Fibroblast of villous mesenchyme (primary cell): ENCODE measurements at regions not wholly inside any gene's neighbourhood (a gene's known extent, or its start where the extent isn't known, plus 50 kb on each side); places are given as distances from the start of the nearest gene placed in this dataset.

Experiments used
- DNase-seq: peaks from one replicate; pipeline ENCODE4 v3.0.0-alpha.2; 2010; ENCODE audit warnings: low read depth
- H3K4me3 ChIP-seq: 2 replicates; pipeline ENCODE4 v1.5.1; 2011; ENCODE audit warnings: low read depth, mild to moderate bottlenecking, low read length
- CTCF ChIP-seq: IDR thresholded peaks from 2 replicates; pipeline ENCODE4 v1.5.1; 2012; ENCODE audit warnings: low read depth, mild to moderate bottlenecking, low read length; ENCODE audit not compliant: insufficient read depth

GRCh38 chr5:155761502-155761901, 565.5 kb upstream of the SGCD start:
- no peak for TF ChIP-seq CTCF
- DNase-seq = no peak
- no peak overlapping the region for H3K4me3 ChIP-seq

DNA sequence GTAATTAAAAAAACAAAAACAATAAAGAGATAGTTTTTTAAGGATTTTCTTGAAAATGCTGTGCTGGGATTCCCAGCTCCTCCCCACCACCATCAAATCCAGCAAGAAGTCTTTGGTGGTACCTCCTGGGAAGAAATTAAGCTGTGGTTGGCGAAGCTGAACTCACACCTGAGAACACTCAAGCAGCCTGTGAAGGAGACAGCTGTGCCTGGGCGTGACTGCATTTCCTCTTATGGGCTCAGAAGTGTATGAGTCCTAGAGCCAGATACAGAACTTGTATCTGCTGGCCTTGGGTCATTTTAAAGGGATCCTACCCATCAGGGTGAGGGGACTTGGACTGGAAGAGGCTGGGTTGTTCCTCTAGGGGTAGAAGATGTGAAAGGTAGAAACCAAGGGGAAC, 561.2 kb upstream of the SGCD start:
- no peak for DNase-seq
- no peak overlapping the region for H3K4me3 ChIP-seq
- no peak for TF ChIP-seq CTCF

DNA sequence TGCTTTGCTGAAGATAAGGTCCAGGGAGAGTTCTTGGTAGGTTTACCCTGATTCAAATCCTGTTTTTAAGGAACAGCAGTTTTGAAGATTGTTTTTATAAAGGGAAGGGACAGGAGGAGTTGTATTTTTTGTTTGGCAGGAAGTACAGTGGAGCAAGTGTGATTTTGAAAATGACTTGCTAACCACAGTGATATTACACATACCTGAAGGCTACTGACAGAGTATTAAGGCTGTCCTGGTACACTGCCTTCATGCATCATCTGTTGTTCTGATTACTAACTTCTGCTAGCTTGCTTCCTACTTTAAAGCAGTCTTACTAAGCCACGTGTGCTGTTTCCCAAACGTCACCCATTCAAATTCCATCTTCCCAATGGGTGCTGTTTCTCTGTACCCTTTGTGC, 559.5 kb upstream of the SGCD start:
- no peak for DNase-seq
- TF ChIP-seq CTCF = no peak
- no peak overlapping the region for H3K4me3 ChIP-seq

- no peak for TF ChIP-seq CTCF
- H3K4me3 ChIP-seq = no peak overlapping the region
- DNase-seq = no peak
Measured at GRCh38 chr5:155768332-155768731, 558.6 kb upstream of the SGCD start.

DNA sequence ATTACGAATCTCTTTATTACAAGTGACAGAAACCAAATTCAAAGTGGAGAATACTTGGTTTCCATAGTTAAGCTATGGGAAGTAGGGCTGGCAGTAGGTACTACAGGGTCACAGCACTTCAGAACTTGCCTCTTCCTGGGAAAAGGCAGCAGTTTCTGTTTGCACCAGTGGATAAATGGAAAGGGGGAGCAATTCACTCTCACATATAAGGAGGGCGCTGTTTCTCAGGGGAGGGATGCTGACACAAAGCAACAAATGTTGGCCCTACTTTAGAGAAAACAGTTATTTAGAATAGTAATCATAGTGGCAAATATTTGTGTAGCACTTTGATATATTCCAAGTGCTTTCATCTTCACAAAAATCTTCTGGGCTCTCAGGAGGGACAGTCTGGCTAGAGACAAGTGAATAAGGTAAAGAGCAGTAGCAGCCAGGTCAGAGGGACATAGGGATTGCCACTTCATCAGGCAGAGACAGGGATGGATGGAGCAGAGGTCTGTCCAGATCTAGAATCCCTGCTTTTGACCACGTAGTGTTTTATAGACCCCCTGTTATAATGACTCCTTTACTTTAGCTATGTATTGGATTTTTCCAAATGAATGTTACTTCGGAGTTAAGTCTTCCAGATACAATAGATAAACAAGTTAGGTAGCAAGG, 554.8 kb upstream of the SGCD start:
- no peak for DNase-seq
- TF ChIP-seq CTCF = no peak
- H3K4me3 ChIP-seq = no peak overlapping the region

- H3K4me3 ChIP-seq = no peak overlapping the region
- DNase-seq = no peak
- no peak for TF ChIP-seq CTCF
Measured at GRCh38 chr5:155773680-155774079, 553.3 kb upstream of the SGCD start.

- TF ChIP-seq CTCF = no peak
- no peak for DNase-seq
Measured at GRCh38 chr5:155780260-155780659, 546.7 kb upstream of the SGCD start.

More at GRCh38 chr5:155780260-155780659, 546.7 kb upstream of the SGCD start:
- no peak overlapping the region for H3K4me3 ChIP-seq
